ENCODE measurements at regions not wholly inside any gene's neighbourhood (a gene's known extent, or its start where the extent isn't known, plus 50 kb on each side); places are given as distances from the start of the nearest gene placed in this dataset.

DNA sequence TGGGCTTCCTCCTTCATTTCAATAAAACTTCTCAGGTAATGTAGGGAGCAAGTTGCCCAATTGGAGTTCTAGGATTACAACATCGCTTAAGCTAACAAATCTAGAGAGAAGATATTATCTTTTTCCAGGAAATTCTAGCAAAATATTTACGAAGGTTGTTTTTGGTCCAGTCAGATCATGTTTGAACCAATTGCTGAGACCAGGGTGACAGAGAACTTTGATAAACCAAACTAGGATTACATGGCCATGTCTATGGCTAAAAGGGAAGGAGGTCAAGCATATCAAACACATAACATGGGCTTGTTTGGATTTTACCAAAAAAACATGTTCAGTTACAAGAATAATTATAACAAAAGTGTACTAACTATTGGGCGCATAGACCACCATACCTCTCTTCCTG, 442.4 kb upstream of the SGCG start:
- no peak for DNase-seq (ENCODE audit: low spot score)

- DNase-seq (ENCODE audit: low spot score): no peak
Measured at GRCh38 chr13:22740264-22740663, 440.5 kb upstream of the SGCG start.

DNA sequence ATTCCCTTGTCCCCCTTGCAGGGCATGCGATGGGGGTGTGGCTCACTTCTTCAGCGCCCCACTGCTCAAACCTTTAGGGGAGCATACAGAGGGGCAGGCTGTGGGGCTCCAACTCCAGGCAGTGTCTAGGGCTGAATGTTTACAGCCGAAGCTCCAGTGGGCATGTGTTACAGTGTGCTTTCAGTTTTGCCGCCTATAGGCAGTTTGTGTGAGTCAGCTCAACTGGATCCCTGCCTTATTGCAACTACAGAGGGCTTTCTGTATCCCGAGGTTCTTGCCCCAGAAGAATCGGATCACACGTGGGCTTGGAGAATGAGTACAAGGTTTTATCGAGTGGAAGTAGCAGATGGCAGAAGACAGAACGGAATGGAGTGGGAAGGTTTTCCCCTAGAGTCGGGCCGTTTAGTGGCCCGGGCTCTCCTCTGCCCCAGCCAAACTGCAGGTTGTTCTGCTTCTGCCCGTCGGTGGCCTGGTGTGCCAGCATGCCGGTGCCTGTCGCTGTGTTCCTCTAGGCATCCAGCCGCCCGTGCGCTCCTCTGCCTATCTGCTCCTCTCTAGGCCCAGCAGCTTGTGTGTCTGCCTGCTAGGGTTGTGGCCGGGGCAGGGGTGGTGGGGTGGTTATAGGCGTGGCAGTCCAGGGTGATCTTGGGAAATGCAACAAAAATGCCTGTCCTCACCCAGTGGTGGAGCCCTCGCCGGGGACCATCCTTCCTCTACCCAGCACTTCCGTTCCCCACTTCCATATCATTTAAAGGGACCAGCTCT, 435.9 kb upstream of the SGCG start:
- DNase-seq (ENCODE audit: low spot score): no peak

- DNase-seq (ENCODE audit: low spot score): no peak
Measured at GRCh38 chr13:22748866-22749577, 431.8 kb upstream of the SGCG start.

- DNase-seq (ENCODE audit: low spot score): no peak
Measured at GRCh38 chr13:22749626-22750025, 431.2 kb upstream of the SGCG start.

GRCh38 chr13:22757530-22758120, 423.2 kb upstream of the SGCG start:
- DNase-seq (ENCODE audit: low spot score): no peak

DNA sequence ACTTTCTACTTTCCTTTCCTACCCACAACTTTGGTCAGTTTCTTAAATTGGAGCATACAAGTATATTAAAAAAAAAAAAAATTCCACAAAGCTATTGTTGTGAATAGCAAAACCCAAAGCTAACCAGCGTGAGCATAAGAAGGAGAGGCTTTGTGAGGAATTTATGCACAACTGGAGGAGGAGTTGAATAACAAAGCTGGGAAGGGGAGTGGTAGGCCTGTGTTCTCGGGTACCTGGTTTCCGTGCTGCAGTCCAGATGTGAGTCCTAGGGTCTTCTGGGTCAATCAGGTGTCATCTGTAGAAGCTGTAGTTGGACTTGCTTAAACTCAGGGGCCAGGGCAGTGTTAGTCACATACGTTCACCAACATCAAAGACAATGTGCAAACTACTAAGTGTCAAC, 422.5 kb upstream of the SGCG start:
- no peak for DNase-seq (ENCODE audit: low spot score)

GRCh38 chr13:22761709-22762108, 419.1 kb upstream of the SGCG start:
- DNase-seq (ENCODE audit: low spot score): no peak

DNA sequence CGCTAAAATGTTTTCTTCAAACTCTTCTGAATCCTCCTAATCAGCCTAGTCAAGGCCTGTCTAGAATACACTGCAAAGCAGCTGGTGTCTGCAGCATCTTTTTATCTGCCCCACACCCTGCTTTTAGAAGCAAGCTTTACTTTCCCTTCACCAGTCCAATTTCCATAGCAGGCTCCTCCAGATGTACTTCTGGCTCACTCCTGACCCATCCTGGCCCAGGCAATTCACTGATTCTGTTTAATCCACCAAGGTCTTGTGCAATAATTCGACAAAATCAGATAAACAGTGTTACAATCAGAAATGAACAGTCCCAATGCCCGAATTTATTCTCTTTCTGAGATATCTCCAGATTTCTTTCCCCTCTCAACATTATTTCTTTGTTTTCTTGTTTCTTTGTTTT, 415.2 kb upstream of the SGCG start:
- no peak for DNase-seq (ENCODE audit: low spot score)

- no peak for DNase-seq (ENCODE audit: low spot score)
Measured at GRCh38 chr13:22770891-22771290, 409.9 kb upstream of the SGCG start.

DNA sequence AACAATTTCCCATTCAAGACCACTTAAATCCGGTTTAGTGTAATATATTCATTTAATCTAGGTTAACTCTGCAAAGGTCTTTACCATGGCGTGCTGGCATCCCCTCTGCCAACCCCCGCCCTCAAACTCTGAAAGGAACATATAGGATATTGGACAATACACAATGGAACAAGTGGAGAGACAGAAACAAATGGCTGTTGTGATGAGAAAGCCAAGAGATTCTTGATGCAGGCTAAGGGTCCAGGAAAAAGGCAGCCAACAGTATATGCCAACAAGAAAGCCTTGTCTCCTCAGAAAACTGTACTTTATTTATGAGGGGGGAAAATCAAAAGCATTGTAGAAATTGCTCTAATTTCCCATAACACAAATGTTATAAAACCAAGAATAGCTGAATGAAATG, 407.3 kb upstream of the SGCG start:
- DNase-seq (ENCODE audit: low spot score): no peak

GRCh38 chr13:22776394-22777186, 404.2 kb upstream of the SGCG start:
- DNase-seq (ENCODE audit: low spot score): no peak

GRCh38 chr13:22777207-22777606, 403.6 kb upstream of the SGCG start:
- DNase-seq (ENCODE audit: low spot score): no peak

GRCh38 chr13:22789027-22789593, 391.7 kb upstream of the SGCG start:
- no peak for DNase-seq (ENCODE audit: low spot score)

GRCh38 chr13:22789916-22790315, 390.9 kb upstream of the SGCG start:
- no peak for DNase-seq (ENCODE audit: low spot score)

DNA sequence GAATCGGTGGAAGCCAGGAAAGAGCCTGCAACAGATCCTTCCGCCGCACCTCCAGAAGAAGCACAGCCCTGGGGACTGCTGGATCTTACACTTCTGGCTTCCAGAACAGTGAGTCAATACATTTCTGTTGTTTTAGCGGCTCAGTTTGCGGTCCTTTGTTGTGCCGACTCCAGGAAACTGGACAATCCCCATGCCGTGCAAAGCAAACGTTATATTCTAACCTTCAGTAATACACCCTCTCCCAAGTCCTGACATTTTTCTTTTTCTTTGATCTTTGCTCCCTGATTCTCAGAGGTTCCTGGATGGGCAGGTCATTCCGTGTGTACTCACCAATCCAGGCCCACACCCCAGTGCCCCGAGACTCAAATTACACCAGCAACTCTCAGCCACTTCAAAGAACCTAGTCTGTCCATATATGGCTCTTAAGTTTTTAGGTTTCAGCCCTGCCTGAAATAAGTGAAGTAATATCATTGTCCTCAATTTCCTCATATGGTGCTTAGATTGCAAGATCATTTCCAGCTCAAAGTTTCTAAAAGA, 387.1 kb upstream of the SGCG start:
- DNase-seq (ENCODE audit: low spot score): no peak

- no peak for DNase-seq (ENCODE audit: low spot score)
Measured at GRCh38 chr13:22800526-22801401, 380.0 kb upstream of the SGCG start.

GRCh38 chr13:22801402-22802003, 379.3 kb upstream of the SGCG start:
- no peak for DNase-seq (ENCODE audit: low spot score)

- no peak for DNase-seq (ENCODE audit: low spot score)
Measured at GRCh38 chr13:22812793-22813192, 368.0 kb upstream of the SGCG start.

Measured in SK-N-DZ (cell line).